ENCODE measurements at regions not wholly inside any gene's neighbourhood (a gene's known extent, or its start where the extent isn't known, plus 50 kb on each side); places are given as distances from the start of the nearest gene placed in this dataset.

- Histone ChIP-seq H3K4me3 (replicated peaks in 1 of 3; ENCODE audit: insufficient read depth in 1 of 3, low read depth in 2 of 3, low read length in 3 of 3) (no peak overlapping the region), H3K9ac (ENCODE audit: insufficient read depth, low read depth, low read length) (no peak overlapping the region), H3K4me1 (ENCODE audit: insufficient read depth, low read length) (no peaks in the 10 kb centered on the region), H3K4me2 (ENCODE audit: low read depth, low read length) (no peak overlapping the region), H3K79me2 (ENCODE audit: insufficient read depth, low read length) (no peaks in the 10 kb centered on the region), H4K20me1 (ENCODE audit: insufficient read depth, low read length) (no peaks in the 10 kb centered on the region), H3K36me3 (replicated peaks in 1 of 2; ENCODE audit: control insufficient read depth in 1 of 2, insufficient read depth in 2 of 2, low read length in 2 of 2) (no peaks in the 10 kb centered on the region), H2AFZ (ENCODE audit: low read length) (no peak overlapping the region), H3K27ac (ENCODE audit: extremely low read length, insufficient read depth, low read length) (no peak overlapping the region), H3K27me3 (ENCODE audit: control insufficient read depth in 1 of 2, insufficient read depth in 2 of 2, low read length in 2 of 2) (no peaks in the 10 kb centered on the region), H3K9me3 (ENCODE audit: low read length) (no peaks in the 10 kb centered on the region)
- WGBS (ENCODE audit: low lambda C conversion rate), result 91% methylated on average over 1 of the region's 1 CpG
- POLR2A ChIA-PET, result no interaction called here
- in situ Hi-C loops (cut with HindIII; ENCODE audit: extremely low pct_ligation_motif_present, low pct_unique_long_range_greater_than_20kb), result no loop called here
- intact Hi-C loops (cut with micrococcal nuclease; ENCODE audit: unreplicated experiment), result no loop called here
- ATAC-seq, result no peak
- no peak for TF ChIP-seq POLR2AphosphoS5 (IDR thresholded peaks at IDR 0.05; ENCODE audit: low read depth, low read length)
- TF ChIP-seq MXI1 (IDR thresholded peaks at IDR 0.05; ENCODE audit: borderline replicate concordance, low read depth, low read length), result no peak
- TF ChIP-seq JUN (CRISPR knock-in tag; IDR thresholded peaks at IDR 0.05), result no peak
- TF ChIP-seq ZMYM3 (CRISPR knock-in tag; IDR thresholded peaks at IDR 0.05), result no peak
- no peak for TF ChIP-seq FOXP1 (IDR thresholded peaks at IDR 0.05)
- no peak for TF ChIP-seq FOXP1 (CRISPR knock-in tag; IDR thresholded peaks at IDR 0.05)
- peak; percentile 12 for FAIRE-seq
- BruUV-seq (replicated peaks), result no TSS peak
- CTCF ChIA-PET (ENCODE audit: low intra/inter-chr PET ratio, low total read pairs), result no interaction called here
- DNase-seq (ENCODE audit: low spot score), result no peak
These were observed 53.6 kb upstream of the RAP2C start for GRCh38 chrX:132272826-132273225.

GRCh38 chrX:132271311-132271778, 52.1 kb upstream of the RAP2C start:
- Histone ChIP-seq H3K4me2 (ENCODE audit: low read depth, low read length) (no peak overlapping the region), H3K36me3 (replicated peaks in 1 of 2; ENCODE audit: control insufficient read depth in 1 of 2, insufficient read depth in 2 of 2, low read length in 2 of 2) (no peaks in the 10 kb centered on the region), H3K27me3 (ENCODE audit: control insufficient read depth in 1 of 2, insufficient read depth in 2 of 2, low read length in 2 of 2) (no peaks in the 10 kb centered on the region), H3K9ac (ENCODE audit: insufficient read depth, low read depth, low read length) (no peak overlapping the region), H3K9me3 (ENCODE audit: low read length) (no peaks in the 10 kb centered on the region), H3K27ac (ENCODE audit: extremely low read length, insufficient read depth, low read length) (no peak overlapping the region), H3K79me2 (ENCODE audit: insufficient read depth, low read length) (no peaks in the 10 kb centered on the region), H2AFZ (ENCODE audit: low read length) (no peak overlapping the region), H3K4me1 (ENCODE audit: insufficient read depth, low read length) (no peaks in the 10 kb centered on the region), H4K20me1 (ENCODE audit: insufficient read depth, low read length) (no peaks in the 10 kb centered on the region), H3K4me3 (replicated peaks in 1 of 3; ENCODE audit: insufficient read depth in 1 of 3, low read depth in 2 of 3, low read length in 3 of 3) (no peak overlapping the region)
- POLR2A ChIA-PET, result no interaction called here
- intact Hi-C loops (cut with micrococcal nuclease; ENCODE audit: unreplicated experiment), result no loop called here
- 77% methylated on average over 3 of the region's 3 CpGs for WGBS (ENCODE audit: low lambda C conversion rate)
- no TSS peak for BruUV-seq (replicated peaks)
- ATAC-seq, result no peak
- in situ Hi-C loops (cut with HindIII; ENCODE audit: extremely low pct_ligation_motif_present, low pct_unique_long_range_greater_than_20kb), result no loop called here
- FAIRE-seq, result no peak
- DNase-seq (ENCODE audit: low spot score), result no peak
- CTCF ChIA-PET (ENCODE audit: low intra/inter-chr PET ratio, low total read pairs), result no interaction called here
- TF ChIP-seq TOE1 (CRISPR knock-in tag; IDR thresholded peaks at IDR 0.05), result no peak
- no peak for TF ChIP-seq ZNF646 (CRISPR knock-in tag; IDR thresholded peaks at IDR 0.05)
- TF ChIP-seq ZFY (CRISPR knock-in tag; IDR thresholded peaks at IDR 0.05), result no peak
- TF ChIP-seq ETV5 (CRISPR knock-in tag; IDR thresholded peaks at IDR 0.05; ENCODE audit: borderline replicate concordance), result no peak
- TF ChIP-seq DPF2 (CRISPR knock-in tag; IDR thresholded peaks at IDR 0.05; ENCODE audit: borderline replicate concordance, low read depth), result no peak
